ELR (cell line): ENCODE measurements at regions not wholly inside any gene's neighbourhood (a gene's known extent, or its start where the extent isn't known, plus 50 kb on each side); places are given as distances from the start of the nearest gene placed in this dataset.
"Not testable (repeated sequence)": the region's sequence is repeated elsewhere in the genome, so short reads cannot be mapped to it uniquely, and the experiment has no call there.

Experiments
- DNase-seq: peaks from one replicate; pipeline ENCODE4 v3.0.0-alpha.2; 2015; ENCODE audit warnings: low read depth

GRCh38 chr7:130789436-130789835 is 55.4 kb upstream of the KLF14 start:
- no peak for DNase-seq

DNA sequence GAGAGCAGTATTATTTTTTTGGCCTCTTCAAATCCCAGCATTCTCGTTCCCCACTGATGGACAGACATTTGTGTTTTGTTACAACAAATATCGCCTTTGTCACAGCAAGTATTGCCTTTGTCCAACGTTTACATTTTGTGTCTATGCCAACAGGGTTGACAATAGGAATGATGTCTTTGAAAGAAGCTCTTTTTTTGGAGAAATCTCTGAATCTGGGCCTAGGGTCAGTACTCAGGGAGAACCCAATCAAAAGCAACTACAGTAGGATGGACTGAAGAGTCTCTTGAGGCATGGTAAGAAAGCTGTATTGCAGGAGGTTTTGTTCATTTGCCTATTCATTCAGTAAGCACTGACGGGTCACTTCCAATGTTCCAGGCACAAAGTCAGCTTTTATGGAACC is 57.7 kb upstream of the KLF14 start:
- DNase-seq: no peak

- peak; percentile 21 for DNase-seq
These were observed 60.0 kb upstream of the KLF14 start for GRCh38 chr7:130793855-130794618.

DNA sequence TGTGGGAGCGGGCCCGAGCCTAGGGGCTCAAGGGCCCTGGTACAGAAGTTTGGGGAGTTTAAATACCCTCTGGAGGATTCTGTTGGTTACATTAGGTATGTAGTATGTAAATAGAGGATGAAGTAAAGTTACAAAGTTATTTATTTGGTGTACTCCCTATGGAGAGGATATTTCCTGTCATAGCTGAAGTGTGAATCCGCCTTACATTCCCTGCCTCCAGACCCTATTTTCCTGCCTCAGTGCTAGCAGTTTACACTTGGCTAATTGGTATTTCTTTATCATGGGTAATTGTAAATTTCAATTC is 60.6 kb upstream of the KLF14 start:
- DNase-seq: no peak

DNA sequence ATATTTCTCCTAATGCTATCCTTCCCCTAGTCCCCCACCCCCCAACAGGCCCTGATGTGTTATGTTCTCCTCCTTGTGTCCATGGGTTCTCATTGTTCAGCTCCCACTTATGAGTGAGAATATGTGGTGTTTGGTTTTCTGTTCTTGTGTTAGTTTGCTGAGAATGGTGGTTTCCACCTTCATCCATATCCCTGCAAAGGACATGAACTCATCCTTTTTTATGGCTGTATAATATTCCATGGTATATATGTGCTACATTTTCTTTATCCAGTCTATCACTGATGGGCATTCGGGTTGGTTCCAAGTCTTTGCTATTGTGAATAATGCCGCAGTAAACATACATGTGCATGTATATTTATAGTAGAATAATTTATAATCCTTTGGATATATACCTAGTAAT is 62.4 kb upstream of the KLF14 start:
- DNase-seq: not testable (repeated sequence)

DNA sequence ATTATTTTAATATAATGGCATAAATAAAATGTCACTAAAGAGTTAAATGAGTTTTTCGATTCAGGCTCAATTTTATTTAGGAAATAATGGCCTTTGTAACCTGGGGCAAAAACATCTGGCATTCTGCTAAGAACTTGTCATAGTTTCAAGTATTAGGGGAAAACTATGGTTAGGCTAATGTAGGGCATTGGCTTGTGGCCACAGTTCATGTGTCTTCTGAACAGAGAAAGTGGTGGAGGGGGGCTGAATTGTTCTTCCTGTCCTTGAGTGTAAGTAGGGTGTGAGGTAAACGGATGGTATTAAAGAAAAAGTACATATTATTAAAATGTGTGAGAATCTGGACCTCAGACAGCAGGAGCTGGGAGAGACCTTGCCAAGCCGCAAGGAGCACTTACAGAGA is 69.1 kb upstream of the KLF14 start:
- DNase-seq: no peak

DNA sequence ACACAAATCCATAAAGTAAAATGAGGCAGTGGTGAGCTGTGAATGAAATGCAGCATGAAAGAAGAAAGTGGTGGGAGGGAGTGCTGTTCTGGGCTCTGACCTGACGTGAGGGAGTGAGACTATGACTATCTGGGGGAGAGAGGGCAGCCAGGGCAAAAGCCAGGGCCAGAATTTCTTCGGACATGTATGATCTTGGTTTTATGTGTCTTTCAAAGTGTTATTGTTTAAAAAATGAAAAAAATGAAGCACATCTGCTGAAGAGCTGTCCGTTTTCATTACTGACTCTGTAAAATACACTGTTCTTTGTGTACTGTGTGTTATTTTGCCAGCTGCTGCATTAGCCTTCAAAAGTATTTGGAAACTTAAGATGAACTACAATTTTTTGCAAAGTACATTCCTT is 70.2 kb upstream of the KLF14 start:
- no peak for DNase-seq

GRCh38 chr7:130812819-130813218 is 78.8 kb upstream of the KLF14 start:
- DNase-seq: not testable (repeated sequence)

GRCh38 chr7:130814778-130815335 is 80.8 kb upstream of the KLF14 start:
- DNase-seq: peak; percentile 70

DNA sequence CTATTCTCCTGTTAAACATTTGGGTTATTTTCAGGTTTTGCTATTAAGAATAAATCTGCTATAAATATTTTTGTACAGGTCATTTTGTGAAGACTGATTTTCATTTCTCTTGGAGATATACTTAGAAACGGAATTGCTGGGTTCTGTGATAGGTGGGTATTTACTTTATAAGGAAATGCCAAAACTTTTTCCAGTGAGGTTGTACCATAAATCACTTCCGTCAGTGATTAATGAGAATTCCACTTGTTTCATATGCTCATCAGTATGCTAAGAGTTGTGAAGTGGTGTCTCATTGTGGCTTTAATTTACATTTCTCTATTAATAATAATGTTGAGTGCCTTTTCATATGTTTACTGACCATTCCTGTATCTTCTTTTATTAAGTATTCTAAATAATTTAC is 84.0 kb upstream of the KLF14 start:
- DNase-seq: no peak

GRCh38 chr7:130821864-130822263 is 87.9 kb upstream of the KLF14 start:
- peak; percentile 45 for DNase-seq

DNA sequence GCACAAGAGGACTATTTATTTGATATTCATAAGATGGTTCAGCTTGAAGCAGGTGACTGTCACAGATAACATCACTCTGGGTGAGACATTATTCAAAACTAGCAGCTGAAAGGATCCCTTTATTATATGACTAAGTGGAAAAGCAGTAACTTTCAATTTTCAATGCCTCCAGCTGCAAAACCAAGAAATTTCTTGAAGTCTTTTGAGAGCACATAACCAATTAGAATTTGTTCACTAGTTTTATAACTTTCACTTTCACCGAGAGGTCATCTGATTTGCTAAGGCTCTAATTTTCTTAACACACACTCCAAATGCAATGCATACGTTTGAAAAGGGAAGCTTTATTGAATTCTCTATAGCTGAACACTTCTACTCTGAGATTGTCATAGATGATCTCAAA is 88.6 kb upstream of the KLF14 start:
- DNase-seq: peak; percentile 42

GRCh38 chr7:130823060-130823459 is 89.1 kb upstream of the KLF14 start:
- no peak for DNase-seq

GRCh38 chr7:130825819-130826218 is 91.8 kb upstream of the KLF14 start:
- no peak for DNase-seq

GRCh38 chr7:130829415-130829814 is 95.4 kb upstream of the KLF14 start:
- no peak for DNase-seq

- DNase-seq: no peak
These were observed 97.3 kb upstream of the KLF14 start for GRCh38 chr7:130831322-130831721.

DNA sequence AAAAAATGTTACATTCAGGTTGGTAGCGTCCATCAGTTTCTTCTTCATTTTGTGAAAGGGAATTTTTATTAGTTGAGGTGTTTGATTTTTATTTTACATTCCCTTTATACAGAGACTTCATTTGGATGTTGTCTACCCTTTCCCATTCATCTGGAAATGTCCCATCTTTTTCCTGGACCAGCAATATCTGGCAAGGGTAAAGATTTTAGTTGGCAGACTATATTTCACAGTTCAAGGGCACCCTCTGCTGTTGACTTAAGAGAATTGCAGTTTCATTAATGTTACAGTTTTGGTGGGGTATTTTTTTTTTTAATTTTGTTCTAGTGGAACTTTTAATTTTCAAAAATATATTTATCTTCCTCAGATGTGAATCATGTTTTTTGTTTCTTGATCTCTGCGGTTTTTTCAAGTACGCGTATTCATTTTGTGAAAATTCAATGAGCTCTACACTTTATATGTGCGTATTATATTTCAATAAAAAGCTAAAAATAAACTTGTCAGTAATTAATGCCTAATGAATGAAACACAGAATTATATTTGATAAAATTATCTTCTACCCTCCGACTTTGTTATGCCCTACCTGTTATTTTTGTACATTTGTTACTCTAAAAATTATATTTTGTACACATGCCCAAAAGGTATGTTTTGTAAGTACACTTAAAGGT is 97.9 kb upstream of the KLF14 start:
- DNase-seq: peak; percentile 67

DNA sequence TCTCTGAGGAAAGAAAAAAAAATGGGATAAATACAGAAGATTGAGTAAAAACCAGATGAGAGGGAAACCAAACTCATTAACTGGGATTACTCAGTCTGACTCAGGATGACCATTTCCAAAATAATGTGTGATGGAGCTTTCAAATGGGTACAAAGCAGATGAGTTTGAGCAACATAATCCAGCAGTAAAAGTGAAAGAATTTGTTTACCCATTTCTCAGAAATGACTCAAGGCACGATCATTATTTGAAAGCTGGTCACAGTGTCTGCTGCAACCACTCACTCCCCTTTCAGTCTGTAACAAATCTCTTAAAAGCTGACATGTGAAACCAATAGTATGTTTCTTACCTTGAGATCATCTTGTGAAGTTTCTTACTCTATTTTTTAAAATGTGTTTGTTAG is 104.7 kb upstream of the KLF14 start:
- DNase-seq: peak; percentile 97

DNA sequence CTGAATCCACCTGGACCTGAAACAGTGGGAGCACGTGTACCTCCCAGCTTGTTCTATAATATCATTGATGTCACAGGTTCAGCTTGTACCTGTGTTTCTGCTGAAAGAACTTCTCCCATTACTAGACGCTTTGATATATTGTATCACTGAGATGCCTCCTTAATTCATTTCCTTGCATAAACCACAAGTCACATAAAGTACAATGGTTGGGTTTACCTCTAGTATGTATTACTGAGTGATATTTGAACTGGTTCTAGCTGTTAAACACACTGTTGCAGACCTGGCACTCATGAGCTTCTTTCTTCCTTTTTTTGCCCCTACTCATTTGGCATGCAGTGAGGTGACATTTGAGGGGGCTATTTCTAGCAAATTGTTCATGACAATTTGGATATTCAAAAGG is 106.6 kb upstream of the KLF14 start:
- no peak for DNase-seq

DNA sequence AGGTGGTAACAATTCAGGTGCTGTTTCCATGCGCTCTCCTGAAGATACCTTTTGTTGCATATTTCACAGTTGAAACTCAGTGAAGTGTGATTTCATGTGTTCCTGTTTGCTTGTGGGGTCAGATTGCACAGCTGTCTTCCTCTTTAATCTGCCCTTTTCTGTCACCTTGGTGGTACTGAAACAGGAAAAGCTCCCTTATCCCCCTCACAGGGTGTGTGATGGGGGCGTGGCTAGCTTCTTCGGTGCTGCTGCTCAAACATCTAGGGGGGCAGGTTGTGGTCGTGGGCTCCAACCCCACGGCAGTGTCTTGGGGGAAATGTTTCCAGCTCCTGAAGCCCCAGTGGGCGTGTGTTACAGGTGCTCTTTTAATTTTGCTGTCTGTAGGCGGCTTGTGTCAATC is 107.4 kb upstream of the KLF14 start:
- DNase-seq: no peak

- DNase-seq: no peak
These were observed 109.7 kb upstream of the KLF14 start for GRCh38 chr7:130843703-130844102.

GRCh38 chr7:130844811-130845580 is 111.0 kb upstream of the KLF14 start:
- DNase-seq: peak; percentile 91

GRCh38 chr7:130845581-130846085 is 111.6 kb upstream of the KLF14 start:
- peak; percentile 94 for DNase-seq
